HEK293 (cell line): ENCODE measurements at regions not wholly inside any gene's neighbourhood (a gene's known extent, or its start where the extent isn't known, plus 50 kb on each side); places are given as distances from the start of the nearest gene placed in this dataset.

Experiments
- CTCF ChIA-PET: fragments of 350-600 bp; formaldehyde crosslinking; extraction: SDS; loops from one replicate; lab custom pipeline; 2021; ENCODE audit warnings: antibody characterized with exemption; lab: Yijun Ruan, JAX
- POLR2A ChIA-PET: fragments of 300-600 bp; formaldehyde crosslinking; extraction: SDS; loops from one replicate; lab custom pipeline; 2020; ENCODE audit warnings: antibody characterized with exemption, inconsistent platforms; lab: Yijun Ruan, JAX
- H3K27ac ChIP-seq: fragments of 200-500 bp; sonication (Bioruptor generic); 2 replicates; pipeline ENCODE4 v1.5.1; 2014; ENCODE audit warnings: low read depth, low read length, control low read depth, inconsistent platforms; ENCODE audit errors: extremely low read depth
- H3K36me3 ChIP-seq, 2 experiments: fragments of 200-500 bp in 1 of 2; sonication (Bioruptor generic) in 1 of 2; 1 replicate in 1 of 2; 2 replicates in 1 of 2; pipeline ENCODE4 v1.5.1; 2014 to 2017; ENCODE audit warnings: inconsistent platforms in 2 of 2, low read length in 2 of 2; ENCODE audit not compliant: control insufficient read depth in 2 of 2, insufficient read depth in 1 of 2
- H3K4me1 ChIP-seq: fragments of 200-500 bp; sonication (Bioruptor generic); 2 replicates; pipeline ENCODE4 v1.5.1; 2014; ENCODE audit warnings: mild to moderate bottlenecking, low read length, inconsistent platforms; ENCODE audit not compliant: control insufficient read depth, insufficient read depth
- H3K4me3 ChIP-seq: 2 replicates; pipeline ENCODE4 v1.5.1; 2011; ENCODE audit warnings: low read depth, mild to moderate bottlenecking, control low read depth, low read length, moderate library complexity
- H3K9me3 ChIP-seq: fragments of 200-500 bp; sonication (Bioruptor generic); 2 replicates; pipeline ENCODE4 v1.5.1; 2014; ENCODE audit warnings: low read depth, low read length, inconsistent platforms; ENCODE audit not compliant: control insufficient read depth, insufficient read depth
- HOXC10 ChIP-seq: sonication (generic); formaldehyde crosslinking; IDR thresholded peaks from 2 replicates; pipeline ENCODE4 v1.8.1; 2023; ENCODE audit warnings: mild to moderate bottlenecking, missing genetic modification reagents
- KLF9 ChIP-seq: fragments of 450-650 bp; formaldehyde crosslinking; IDR thresholded peaks from 2 replicates; pipeline ENCODE4 v1.5.1; 2016; ENCODE audit warnings: missing biosample characterization, missing genetic modification characterization, low read depth
- WT1 ChIP-seq: fragments of 450-650 bp; formaldehyde crosslinking; IDR thresholded peaks from 2 replicates; pipeline ENCODE4 v1.5.1; 2016; ENCODE audit warnings: missing biosample characterization, missing genetic modification characterization
- ZBTB1 ChIP-seq: fragments of 450-650 bp; formaldehyde crosslinking; IDR thresholded peaks from 2 replicates; pipeline ENCODE4 v1.5.1; 2016; ENCODE audit warnings: missing biosample characterization, missing genetic modification characterization
- ZFP69B ChIP-seq: fragments of 450-650 bp; formaldehyde crosslinking; IDR thresholded peaks from 2 replicates; pipeline ENCODE4 v1.5.1; 2016; ENCODE audit warnings: missing biosample characterization, missing genetic modification characterization
- ZNF138 ChIP-seq: fragments of 450-650 bp; formaldehyde crosslinking; IDR thresholded peaks from 2 replicates; pipeline ENCODE4 v1.5.1; 2016; ENCODE audit warnings: missing biosample characterization, missing genetic modification characterization, borderline replicate concordance
- ZNF239 ChIP-seq: fragments of 450-650 bp; formaldehyde crosslinking; IDR thresholded peaks from 2 replicates; pipeline ENCODE4 v1.5.1; 2016; ENCODE audit warnings: missing biosample characterization, missing genetic modification characterization
- ZNF248 ChIP-seq: fragments of 450-650 bp; formaldehyde crosslinking; IDR thresholded peaks from 2 replicates; pipeline ENCODE4 v1.5.1; 2017; ENCODE audit warnings: missing biosample characterization, missing genetic modification characterization
- ZNF433 ChIP-seq: fragments of 450-650 bp; formaldehyde crosslinking; IDR thresholded peaks from 2 replicates; pipeline ENCODE4 v1.5.1; 2016; ENCODE audit warnings: missing biosample characterization, missing genetic modification characterization, low read depth
- ZNF558 ChIP-seq: fragments of 450-650 bp; formaldehyde crosslinking; IDR thresholded peaks from 2 replicates; pipeline ENCODE4 v1.5.1; 2016; ENCODE audit warnings: missing biosample characterization, missing genetic modification characterization
- ZNF596 ChIP-seq: fragments of 450-650 bp; IDR thresholded peaks from 2 replicates; pipeline ENCODE4 v1.5.0; 2018; ENCODE audit warnings: missing biosample characterization, mild to moderate bottlenecking, missing genetic modification characterization, moderate library complexity
- TF ChIP-seq, protein P1 (sequence below): fragments of 450-650 bp; formaldehyde crosslinking; IDR thresholded peaks from 2 replicates; pipeline ENCODE4 v1.5.1; 2016; ENCODE audit warnings: missing biosample characterization, missing genetic modification characterization
- TF ChIP-seq, protein P2 (sequence below): fragments of 450-650 bp; formaldehyde crosslinking; IDR thresholded peaks from 2 replicates; pipeline ENCODE4 v1.5.1; 2016; ENCODE audit warnings: missing biosample characterization, missing genetic modification characterization
- TF ChIP-seq, protein P3 (sequence below): fragments of 450-650 bp; formaldehyde crosslinking; IDR thresholded peaks from 2 replicates; pipeline ENCODE4 v1.5.1; 2016; ENCODE audit warnings: missing biosample characterization, missing genetic modification characterization, low read depth
- TF ChIP-seq, protein P4 (sequence below): fragments of 450-650 bp; formaldehyde crosslinking; IDR thresholded peaks from 2 replicates; pipeline ENCODE4 v1.5.1; 2016; ENCODE audit warnings: missing biosample characterization, missing genetic modification characterization
- TF ChIP-seq, protein P5 (sequence below): fragments of 450-650 bp; formaldehyde crosslinking; IDR thresholded peaks from 2 replicates; pipeline ENCODE4 v1.5.1; 2016; ENCODE audit warnings: missing biosample characterization, missing genetic modification characterization, borderline replicate concordance

DNA sequence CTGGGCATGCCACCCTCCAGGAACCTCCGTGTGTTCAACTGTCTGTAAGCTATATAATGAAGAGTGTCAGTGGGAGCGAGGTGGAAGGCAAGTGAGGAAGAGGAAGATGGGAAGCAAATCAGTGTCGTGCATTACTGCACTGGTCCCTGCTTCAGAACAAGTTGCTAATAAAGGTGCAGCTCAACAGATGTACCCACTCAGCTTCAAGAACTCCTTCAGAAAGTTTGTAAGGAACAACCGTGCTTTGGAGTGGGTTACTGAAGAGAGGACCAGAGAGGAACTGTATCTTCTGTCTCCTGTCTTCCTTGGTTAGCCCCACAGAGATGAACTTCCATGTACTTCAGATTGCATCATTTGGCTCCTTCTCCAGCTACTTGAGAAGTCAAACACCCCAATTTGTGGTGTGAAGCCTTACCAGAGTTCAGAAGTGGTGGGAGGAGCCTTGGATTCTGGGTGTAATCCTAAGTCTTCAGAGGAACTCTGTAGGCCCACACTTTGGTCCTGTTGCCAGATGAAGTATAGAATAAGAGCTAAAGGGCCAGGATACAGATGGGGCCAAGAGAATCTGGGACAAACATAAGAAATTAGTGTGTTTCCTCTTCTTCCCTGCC lies 290.5 kb upstream of the PROX1 start:
- ChIA-PET CTCF (interaction anchor here (0.5 to 0.8 kb wide), 2 partner anchors 426 to 1067 kb away, joined by 3 to 6 read pairs; no protein-coding TSS in a partner anchor), POLR2A (no interaction called here)
- no peak overlapping the region for H3K27ac ChIP-seq
- TF ChIP-seq, protein P1, sequence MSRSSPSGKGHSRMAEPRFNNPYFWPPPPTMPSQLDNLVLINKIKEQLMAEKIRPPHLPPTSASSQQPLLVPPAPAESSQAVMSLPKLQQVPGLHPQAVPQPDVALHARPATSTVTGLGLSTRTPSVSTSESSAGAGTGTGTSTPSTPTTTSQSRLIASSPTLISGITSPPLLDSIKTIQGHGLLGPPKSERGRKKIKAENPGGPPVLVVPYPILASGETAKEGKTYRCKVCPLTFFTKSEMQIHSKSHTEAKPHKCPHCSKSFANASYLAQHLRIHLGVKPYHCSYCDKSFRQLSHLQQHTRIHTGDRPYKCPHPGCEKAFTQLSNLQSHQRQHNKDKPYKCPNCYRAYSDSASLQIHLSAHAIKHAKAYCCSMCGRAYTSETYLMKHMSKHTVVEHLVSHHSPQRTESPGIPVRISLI (tag by site-specific recombination) = no peak
- TF ChIP-seq, protein P2, sequence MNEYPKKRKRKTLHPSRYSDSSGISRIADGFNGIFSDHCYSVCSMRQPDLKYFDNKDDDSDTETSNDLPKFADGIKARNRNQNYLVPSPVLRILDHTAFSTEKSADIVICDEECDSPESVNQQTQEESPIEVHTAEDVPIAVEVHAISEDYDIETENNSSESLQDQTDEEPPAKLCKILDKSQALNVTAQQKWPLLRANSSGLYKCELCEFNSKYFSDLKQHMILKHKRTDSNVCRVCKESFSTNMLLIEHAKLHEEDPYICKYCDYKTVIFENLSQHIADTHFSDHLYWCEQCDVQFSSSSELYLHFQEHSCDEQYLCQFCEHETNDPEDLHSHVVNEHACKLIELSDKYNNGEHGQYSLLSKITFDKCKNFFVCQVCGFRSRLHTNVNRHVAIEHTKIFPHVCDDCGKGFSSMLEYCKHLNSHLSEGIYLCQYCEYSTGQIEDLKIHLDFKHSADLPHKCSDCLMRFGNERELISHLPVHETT (tag by site-specific recombination) = no peak
- TF ChIP-seq ZFP69B (tag by site-specific recombination) (no peak), HOXC10 (CRISPR knock-in tag) (no peak), ZNF558 (no peak), ZNF138 (tag by site-specific recombination) (no peak), WT1 (tag by site-specific recombination) (no peak)
- TF ChIP-seq, protein P3, sequence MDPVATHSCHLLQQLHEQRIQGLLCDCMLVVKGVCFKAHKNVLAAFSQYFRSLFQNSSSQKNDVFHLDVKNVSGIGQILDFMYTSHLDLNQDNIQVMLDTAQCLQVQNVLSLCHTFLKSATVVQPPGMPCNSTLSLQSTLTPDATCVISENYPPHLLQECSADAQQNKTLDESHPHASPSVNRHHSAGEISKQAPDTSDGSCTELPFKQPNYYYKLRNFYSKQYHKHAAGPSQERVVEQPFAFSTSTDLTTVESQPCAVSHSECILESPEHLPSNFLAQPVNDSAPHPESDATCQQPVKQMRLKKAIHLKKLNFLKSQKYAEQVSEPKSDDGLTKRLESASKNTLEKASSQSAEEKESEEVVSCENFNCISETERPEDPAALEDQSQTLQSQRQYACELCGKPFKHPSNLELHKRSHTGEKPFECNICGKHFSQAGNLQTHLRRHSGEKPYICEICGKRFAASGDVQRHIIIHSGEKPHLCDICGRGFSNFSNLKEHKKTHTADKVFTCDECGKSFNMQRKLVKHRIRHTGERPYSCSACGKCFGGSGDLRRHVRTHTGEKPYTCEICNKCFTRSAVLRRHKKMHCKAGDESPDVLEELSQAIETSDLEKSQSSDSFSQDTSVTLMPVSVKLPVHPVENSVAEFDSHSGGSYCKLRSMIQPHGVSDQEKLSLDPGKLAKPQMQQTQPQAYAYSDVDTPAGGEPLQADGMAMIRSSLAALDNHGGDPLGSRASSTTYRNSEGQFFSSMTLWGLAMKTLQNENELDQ = no peak
- TF ChIP-seq, protein P4, sequence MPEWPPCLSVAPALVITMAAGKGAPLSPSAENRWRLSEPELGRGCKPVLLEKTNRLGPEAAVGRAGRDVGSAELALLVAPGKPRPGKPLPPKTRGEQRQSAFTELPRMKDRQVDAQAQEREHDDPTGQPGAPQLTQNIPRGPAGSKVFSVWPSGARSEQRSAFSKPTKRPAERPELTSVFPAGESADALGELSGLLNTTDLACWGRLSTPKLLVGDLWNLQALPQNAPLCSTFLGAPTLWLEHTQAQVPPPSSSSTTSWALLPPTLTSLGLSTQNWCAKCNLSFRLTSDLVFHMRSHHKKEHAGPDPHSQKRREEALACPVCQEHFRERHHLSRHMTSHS (tag by site-specific recombination) = no peak
- H3K9me3 ChIP-seq = no peaks in the 10 kb centered on the region
- H3K4me3 ChIP-seq = no peak overlapping the region
- H3K4me1 ChIP-seq = no peaks in the 10 kb centered on the region
- H3K36me3 ChIP-seq = no peaks in the 10 kb centered on the region

DNA sequence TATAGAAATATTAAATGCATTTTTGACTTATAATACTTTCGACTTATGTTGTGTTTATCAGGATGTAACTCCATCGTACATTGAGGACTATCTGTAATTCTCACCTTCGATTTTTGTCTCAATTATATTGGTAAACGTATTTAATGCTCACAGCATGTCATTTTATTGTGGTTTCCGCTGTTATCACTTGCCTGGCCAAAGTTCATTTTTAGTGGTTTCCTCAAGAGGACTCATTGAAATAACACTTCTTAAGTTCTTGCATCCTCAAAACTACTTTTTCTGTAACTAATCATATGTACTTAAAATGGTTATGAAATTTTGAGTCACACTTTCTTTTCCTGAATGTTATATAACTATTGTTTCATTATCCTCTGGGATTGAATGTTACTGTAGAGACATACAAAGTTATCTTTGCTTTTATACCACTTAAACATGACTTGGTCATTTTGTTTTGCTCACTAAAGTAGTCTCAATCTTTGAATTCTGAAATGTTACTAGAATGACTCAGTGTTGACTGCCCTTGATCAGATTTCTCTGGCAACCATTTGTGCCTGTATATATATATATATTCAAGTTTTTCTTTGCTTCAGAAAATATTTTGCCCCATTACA lies 289.6 kb upstream of the PROX1 start:
- ChIA-PET CTCF (no interaction called here), POLR2A (no interaction called here)
- no peak overlapping the region for H3K4me3 ChIP-seq
- TF ChIP-seq KLF9 (tag by site-specific recombination) (no peak), ZNF596 (no peak), HOXC10 (CRISPR knock-in tag) (no peak), ZNF433 (no peak), ZNF248 (tag by site-specific recombination) (no peak), ZBTB1 (tag by site-specific recombination) (no peak), ZNF239 (tag by site-specific recombination) (no peak)
- TF ChIP-seq, protein P5, sequence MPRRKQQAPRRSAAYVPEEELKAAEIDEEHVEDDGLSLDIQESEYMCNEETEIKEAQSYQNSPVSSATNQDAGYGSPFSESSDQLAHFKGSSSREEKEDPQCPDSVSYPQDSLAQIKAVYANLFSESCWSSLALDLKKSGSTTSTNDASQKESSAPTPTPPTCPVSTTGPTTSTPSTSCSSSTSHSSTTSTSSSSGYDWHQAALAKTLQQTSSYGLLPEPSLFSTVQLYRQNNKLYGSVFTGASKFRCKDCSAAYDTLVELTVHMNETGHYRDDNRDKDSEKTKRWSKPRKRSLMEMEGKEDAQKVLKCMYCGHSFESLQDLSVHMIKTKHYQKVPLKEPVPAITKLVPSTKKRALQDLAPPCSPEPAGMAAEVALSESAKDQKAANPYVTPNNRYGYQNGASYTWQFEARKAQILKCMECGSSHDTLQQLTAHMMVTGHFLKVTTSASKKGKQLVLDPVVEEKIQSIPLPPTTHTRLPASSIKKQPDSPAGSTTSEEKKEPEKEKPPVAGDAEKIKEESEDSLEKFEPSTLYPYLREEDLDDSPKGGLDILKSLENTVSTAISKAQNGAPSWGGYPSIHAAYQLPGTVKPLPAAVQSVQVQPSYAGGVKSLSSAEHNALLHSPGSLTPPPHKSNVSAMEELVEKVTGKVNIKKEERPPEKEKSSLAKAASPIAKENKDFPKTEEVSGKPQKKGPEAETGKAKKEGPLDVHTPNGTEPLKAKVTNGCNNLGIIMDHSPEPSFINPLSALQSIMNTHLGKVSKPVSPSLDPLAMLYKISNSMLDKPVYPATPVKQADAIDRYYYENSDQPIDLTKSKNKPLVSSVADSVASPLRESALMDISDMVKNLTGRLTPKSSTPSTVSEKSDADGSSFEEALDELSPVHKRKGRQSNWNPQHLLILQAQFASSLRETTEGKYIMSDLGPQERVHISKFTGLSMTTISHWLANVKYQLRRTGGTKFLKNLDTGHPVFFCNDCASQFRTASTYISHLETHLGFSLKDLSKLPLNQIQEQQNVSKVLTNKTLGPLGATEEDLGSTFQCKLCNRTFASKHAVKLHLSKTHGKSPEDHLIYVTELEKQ (tag by site-specific recombination) = no peak
- no peaks in the 10 kb centered on the region for H3K9me3 ChIP-seq
- H3K4me1 ChIP-seq = no peaks in the 10 kb centered on the region
- no peak overlapping the region for H3K27ac ChIP-seq
- no peaks in the 10 kb centered on the region for H3K36me3 ChIP-seq
